ENCODE measurements at regions not wholly inside any gene's neighbourhood (a gene's known extent, or its start where the extent isn't known, plus 50 kb on each side); places are given as distances from the start of the nearest gene placed in this dataset.

- H3K4me3 ChIP-seq (ENCODE audit: low read length) = no peak overlapping the region
- no peaks in the 10 kb centered on the region for H4K20me1 ChIP-seq (ENCODE audit: insufficient read depth, low read length)
- no peaks in the 10 kb centered on the region for H3K79me2 ChIP-seq (ENCODE audit: low read length)
- H3K27me3 ChIP-seq (ENCODE audit: low read depth, low read length) = peaks cover 48% of the 10 kb centered on the region
- H3K9ac ChIP-seq (ENCODE audit: low read length) = no peak overlapping the region
- H3K27ac ChIP-seq (ENCODE audit: low read length) = no peak overlapping the region
- H3K4me1 ChIP-seq (ENCODE audit: low read length) = no peaks in the 10 kb centered on the region
- TF ChIP-seq EZH2phosphoT487 (IDR thresholded peaks at IDR 0.05; ENCODE audit: low read depth) (no peak), CTCF (IDR thresholded peaks at IDR 0.05; ENCODE audit: low read depth, low read length) (no peak)
- no peak overlapping the region for H2AFZ ChIP-seq (ENCODE audit: low read depth, low read length)
- no peak overlapping the region for H3K4me2 ChIP-seq (ENCODE audit: low read length)
- no peaks in the 10 kb centered on the region for H3K36me3 ChIP-seq (replicated peaks; ENCODE audit: low read depth, low read length)
- H3K9me3 ChIP-seq (ENCODE audit: insufficient read depth, low read length) = no peaks in the 10 kb centered on the region
Measured at GRCh38 chr3:135352213-135352612, 557.2 kb downstream of the EPHB1 start.

- Histone ChIP-seq H3K9me3 (ENCODE audit: insufficient read depth, low read length) (no peaks in the 10 kb centered on the region), H3K4me1 (ENCODE audit: low read length) (peaks cover 13% of the 10 kb centered on the region), H3K36me3 (replicated peaks; ENCODE audit: low read depth, low read length) (no peaks in the 10 kb centered on the region), H3K27ac (ENCODE audit: low read length) (no peak overlapping the region), H3K79me2 (ENCODE audit: low read length) (no peaks in the 10 kb centered on the region), H3K27me3 (ENCODE audit: low read depth, low read length) (peaks cover 14% of the 10 kb centered on the region; the same call in 1 of the 2 replicates), H2AFZ (ENCODE audit: low read depth, low read length) (no peak overlapping the region), H4K20me1 (ENCODE audit: insufficient read depth, low read length) (no peaks in the 10 kb centered on the region), H3K9ac (ENCODE audit: low read length) (no peak overlapping the region), H3K4me2 (ENCODE audit: low read length) (no peak overlapping the region), H3K4me3 (ENCODE audit: low read length) (no peak overlapping the region)
- TF ChIP-seq EZH2phosphoT487 (IDR thresholded peaks at IDR 0.05; ENCODE audit: low read depth) (no peak), CTCF (IDR thresholded peaks at IDR 0.05; ENCODE audit: low read depth, low read length) (no peak)
Measured at GRCh38 chr3:135362889-135363288, 567.8 kb downstream of the EPHB1 start.

GRCh38 chr3:135364676-135365075 lies 569.6 kb downstream of the EPHB1 start:
- H3K9ac ChIP-seq (ENCODE audit: low read length) = no peak overlapping the region

GRCh38 chr3:135366816-135367215 lies 571.8 kb downstream of the EPHB1 start:
- H3K4me2 ChIP-seq (ENCODE audit: low read length) = no peak overlapping the region
- peaks cover 40% of the 10 kb centered on the region; the same call in 1 of the 2 replicates for H3K27me3 ChIP-seq (ENCODE audit: low read depth, low read length)
- no peak overlapping the region for H2AFZ ChIP-seq (ENCODE audit: low read depth, low read length)
- no peaks in the 10 kb centered on the region for H3K36me3 ChIP-seq (replicated peaks; ENCODE audit: low read depth, low read length)
- TF ChIP-seq CTCF (IDR thresholded peaks at IDR 0.05; ENCODE audit: low read depth, low read length) (no peak), EZH2phosphoT487 (IDR thresholded peaks at IDR 0.05; ENCODE audit: low read depth) (no peak)
- no peak overlapping the region for H3K9ac ChIP-seq (ENCODE audit: low read length)
- H3K4me3 ChIP-seq (ENCODE audit: low read length) = no peak overlapping the region
- no peaks in the 10 kb centered on the region for H3K4me1 ChIP-seq (ENCODE audit: low read length)
- H3K79me2 ChIP-seq (ENCODE audit: low read length) = no peaks in the 10 kb centered on the region
- H3K27ac ChIP-seq (ENCODE audit: low read length) = no peak overlapping the region
- no peaks in the 10 kb centered on the region for H3K9me3 ChIP-seq (ENCODE audit: insufficient read depth, low read length)
- H4K20me1 ChIP-seq (ENCODE audit: insufficient read depth, low read length) = no peaks in the 10 kb centered on the region

More at GRCh38 chr3:135364676-135365075, 569.6 kb downstream of the EPHB1 start:
- H3K4me2 ChIP-seq (ENCODE audit: low read length) = no peak overlapping the region
- peaks cover 13% of the 10 kb centered on the region for H3K4me1 ChIP-seq (ENCODE audit: low read length)
- no peak overlapping the region for H3K4me3 ChIP-seq (ENCODE audit: low read length)
- H3K9me3 ChIP-seq (ENCODE audit: insufficient read depth, low read length) = no peaks in the 10 kb centered on the region
- no peaks in the 10 kb centered on the region for H4K20me1 ChIP-seq (ENCODE audit: insufficient read depth, low read length)
- peaks cover 28% of the 10 kb centered on the region; the same call in 1 of the 2 replicates for H3K27me3 ChIP-seq (ENCODE audit: low read depth, low read length)
- H3K27ac ChIP-seq (ENCODE audit: low read length) = no peak overlapping the region
- no peaks in the 10 kb centered on the region for H3K79me2 ChIP-seq (ENCODE audit: low read length)
- H2AFZ ChIP-seq (ENCODE audit: low read depth, low read length) = no peak overlapping the region
- TF ChIP-seq CTCF (IDR thresholded peaks at IDR 0.05; ENCODE audit: low read depth, low read length) (no peak), EZH2phosphoT487 (IDR thresholded peaks at IDR 0.05; ENCODE audit: low read depth) (no peak)
- H3K36me3 ChIP-seq (replicated peaks; ENCODE audit: low read depth, low read length) = no peaks in the 10 kb centered on the region
